Lung (tissue), 11 donors: ENCODE measurements at regions not wholly inside any gene's neighbourhood (a gene's known extent, or its start where the extent isn't known, plus 50 kb on each side); places are given as distances from the start of the nearest gene placed in this dataset.
A peak's percentile ranks its signal among the peaks of the same experiment; 100 is the strongest.
"Not testable (repeated sequence)": the region's sequence is repeated elsewhere in the genome, so short reads cannot be mapped to it uniquely, and the experiment has no call there.

ENCODE experiments used
- ATAC-seq: fragments of 200-7000 bp; cut with Tn5 transposase; one replicate; pipeline ENCODE4 v1.9.1; 2020; ENCODE audit warnings: moderate number of reproducible peaks; ENCODE audit not compliant: insufficient read depth, low FRiP score
- DNase-seq, 3 donors: peaks; one replicate each; pipeline ENCODE4 v3.0.0-alpha.2; 2013 to 2017
- H3K27ac ChIP-seq, 2 donors: one replicate each; pipeline ENCODE4 v1.5.1; 2013; ENCODE audit warnings: mild to moderate bottlenecking in 2 of 2, moderate library complexity in 2 of 2, control low read depth in 1 of 2, inconsistent platforms in 1 of 2, low read depth in 1 of 2, low read length in 1 of 2
- H3K27me3 ChIP-seq, 3 donors: one replicate each; pipeline ENCODE4 v1.5.1; 2013; ENCODE audit warnings: low read length in 2 of 3; ENCODE audit not compliant: control insufficient read depth in 3 of 3, insufficient read depth in 3 of 3
- H3K36me3 ChIP-seq, 4 donors: one replicate each; pipeline ENCODE4 v1.5.1; 2013; ENCODE audit warnings: low read length in 4 of 4, mild to moderate bottlenecking in 1 of 4, moderate library complexity in 1 of 4; ENCODE audit not compliant: control insufficient read depth in 4 of 4, insufficient read depth in 4 of 4
- H3K4me1 ChIP-seq, 5 donors: one replicate each; pipeline ENCODE4 v1.5.1; 2013; ENCODE audit warnings: low read length in 5 of 5, mild to moderate bottlenecking in 2 of 5, moderate library complexity in 1 of 5; ENCODE audit not compliant: control insufficient read depth in 5 of 5, insufficient read depth in 5 of 5
- H3K4me3 ChIP-seq: one replicate; pipeline ENCODE4 v1.5.1; 2013; ENCODE audit warnings: mild to moderate bottlenecking, control low read depth, moderate library complexity
- H3K9ac ChIP-seq, 2 donors: one replicate each; pipeline ENCODE4 v1.5.1; 2013; ENCODE audit warnings: low read length in 2 of 2, control low read depth in 1 of 2; ENCODE audit not compliant: insufficient read depth in 1 of 2
- H3K9me3 ChIP-seq, 4 donors: one replicate each; pipeline ENCODE4 v1.5.1; 2013; ENCODE audit warnings: low read length in 3 of 4, mild to moderate bottlenecking in 1 of 4, moderate library complexity in 1 of 4; ENCODE audit not compliant: control insufficient read depth in 4 of 4, insufficient read depth in 3 of 4
- WGBS, 2 donors: extraction: QIAGEN DNeasy Blood & Tissue Kit; methylation state at CpG; one replicate each; pipeline ENCODE4 v1.1.7; 2013; 5-methylcytosine and 5-hydroxymethylcytosine counted together
- TF ChIP-seq, protein P1 (sequence below): IDR thresholded peaks from 2 replicates; pipeline ENCODE4 v1.5.1; 2012; ENCODE audit warnings: mild to moderate bottlenecking; ENCODE audit errors: control extremely low read depth, extremely low read depth
- donor health status: control.
- donor health status: control.
- donor health status: Bipolar disorder and iron deficiency.
- donor health status: healthy.
- donor health status: DM: yes; HTN: yes; CAD: no.

DNA sequence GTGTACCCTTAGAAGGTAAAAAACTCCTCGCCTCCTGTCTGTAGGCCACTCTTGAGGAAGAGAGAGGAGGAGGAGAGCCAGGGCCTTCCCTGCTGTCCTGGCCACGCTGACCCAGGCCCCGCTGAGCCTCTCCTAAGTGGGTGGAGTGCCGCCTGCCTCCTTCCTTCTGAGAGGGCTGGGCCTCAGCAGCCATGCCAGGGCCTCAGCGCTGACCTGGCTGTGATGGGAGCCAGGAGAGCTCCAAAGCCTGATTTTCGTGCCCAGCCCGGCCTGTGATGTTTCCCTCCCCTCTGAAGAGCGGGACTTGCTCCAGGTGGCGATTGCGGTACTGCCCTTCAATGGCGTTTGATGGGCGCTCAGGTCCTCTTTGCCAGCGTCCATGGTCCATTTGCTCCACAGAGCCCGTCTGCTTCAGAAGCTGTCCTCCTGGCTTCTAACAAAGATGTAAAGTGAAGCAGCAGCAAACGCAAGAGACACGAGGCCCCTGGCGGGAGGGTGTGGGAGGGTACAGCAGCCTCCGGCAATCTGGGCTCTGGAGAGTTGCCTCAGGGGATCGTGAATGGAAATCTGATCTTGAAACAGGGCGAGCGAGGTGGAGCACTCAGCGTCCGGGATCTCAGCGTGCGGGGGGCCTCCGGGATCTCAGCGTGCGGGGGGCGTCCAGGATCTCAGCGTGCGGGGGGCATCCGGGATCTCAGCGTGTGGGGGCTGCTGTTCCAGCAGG, 93.5 kb downstream of the NPIPB11 start:
- Histone ChIP-seq H3K4me1 (peaks cover 0 to 24% (median 4%) of the 10 kb centered on the region in 5 donors), H3K9ac (no peak overlapping the region), H3K36me3 (no peaks in the 10 kb centered on the region), H3K27ac (no peak overlapping the region), H3K9me3 (no peaks in the 10 kb centered on the region), H3K4me3 (no peak overlapping the region), H3K27me3 (no peaks in the 10 kb centered on the region)
- DNase-seq, result peak in 2 of 3 donors; percentile 40 to 51
- ATAC-seq, result no peak
- WGBS, 2 donors, result 85 to 87% methylated on average over 33 of the region's 33 CpGs
- TF ChIP-seq, protein P1, sequence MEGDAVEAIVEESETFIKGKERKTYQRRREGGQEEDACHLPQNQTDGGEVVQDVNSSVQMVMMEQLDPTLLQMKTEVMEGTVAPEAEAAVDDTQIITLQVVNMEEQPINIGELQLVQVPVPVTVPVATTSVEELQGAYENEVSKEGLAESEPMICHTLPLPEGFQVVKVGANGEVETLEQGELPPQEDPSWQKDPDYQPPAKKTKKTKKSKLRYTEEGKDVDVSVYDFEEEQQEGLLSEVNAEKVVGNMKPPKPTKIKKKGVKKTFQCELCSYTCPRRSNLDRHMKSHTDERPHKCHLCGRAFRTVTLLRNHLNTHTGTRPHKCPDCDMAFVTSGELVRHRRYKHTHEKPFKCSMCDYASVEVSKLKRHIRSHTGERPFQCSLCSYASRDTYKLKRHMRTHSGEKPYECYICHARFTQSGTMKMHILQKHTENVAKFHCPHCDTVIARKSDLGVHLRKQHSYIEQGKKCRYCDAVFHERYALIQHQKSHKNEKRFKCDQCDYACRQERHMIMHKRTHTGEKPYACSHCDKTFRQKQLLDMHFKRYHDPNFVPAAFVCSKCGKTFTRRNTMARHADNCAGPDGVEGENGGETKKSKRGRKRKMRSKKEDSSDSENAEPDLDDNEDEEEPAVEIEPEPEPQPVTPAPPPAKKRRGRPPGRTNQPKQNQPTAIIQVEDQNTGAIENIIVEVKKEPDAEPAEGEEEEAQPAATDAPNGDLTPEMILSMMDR, result no peak

DNA sequence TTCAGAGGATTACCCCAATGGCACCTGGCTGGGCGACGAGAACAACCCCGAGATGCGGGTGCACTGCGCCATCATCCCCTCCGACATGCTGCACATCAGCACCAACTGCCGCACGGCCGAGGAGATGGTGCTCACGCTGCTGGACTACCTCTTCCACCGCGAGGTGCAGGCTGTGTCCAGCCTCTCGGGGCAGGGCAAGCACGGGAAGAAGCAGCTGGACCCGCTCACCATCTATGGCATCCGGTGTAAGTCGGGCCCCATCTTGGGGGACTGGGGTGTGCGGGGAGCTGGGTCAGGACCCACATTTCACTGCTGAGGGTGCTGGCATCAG, 94.2 kb downstream of the NPIPB11 start:
- H3K9me3 ChIP-seq, H3K4me3 ChIP-seq, DNase-seq, H3K9ac ChIP-seq, ATAC-seq, H3K36me3 ChIP-seq, H3K27me3 ChIP-seq, H3K27ac ChIP-seq: not testable (repeated sequence)
- H3K4me1 ChIP-seq, result peaks cover 0 to 31% (median 9%) of the 10 kb centered on the region in 5 donors
- WGBS, 2 donors, result 97 to 98% methylated on average over 18 of the region's 18 CpGs

DNA sequence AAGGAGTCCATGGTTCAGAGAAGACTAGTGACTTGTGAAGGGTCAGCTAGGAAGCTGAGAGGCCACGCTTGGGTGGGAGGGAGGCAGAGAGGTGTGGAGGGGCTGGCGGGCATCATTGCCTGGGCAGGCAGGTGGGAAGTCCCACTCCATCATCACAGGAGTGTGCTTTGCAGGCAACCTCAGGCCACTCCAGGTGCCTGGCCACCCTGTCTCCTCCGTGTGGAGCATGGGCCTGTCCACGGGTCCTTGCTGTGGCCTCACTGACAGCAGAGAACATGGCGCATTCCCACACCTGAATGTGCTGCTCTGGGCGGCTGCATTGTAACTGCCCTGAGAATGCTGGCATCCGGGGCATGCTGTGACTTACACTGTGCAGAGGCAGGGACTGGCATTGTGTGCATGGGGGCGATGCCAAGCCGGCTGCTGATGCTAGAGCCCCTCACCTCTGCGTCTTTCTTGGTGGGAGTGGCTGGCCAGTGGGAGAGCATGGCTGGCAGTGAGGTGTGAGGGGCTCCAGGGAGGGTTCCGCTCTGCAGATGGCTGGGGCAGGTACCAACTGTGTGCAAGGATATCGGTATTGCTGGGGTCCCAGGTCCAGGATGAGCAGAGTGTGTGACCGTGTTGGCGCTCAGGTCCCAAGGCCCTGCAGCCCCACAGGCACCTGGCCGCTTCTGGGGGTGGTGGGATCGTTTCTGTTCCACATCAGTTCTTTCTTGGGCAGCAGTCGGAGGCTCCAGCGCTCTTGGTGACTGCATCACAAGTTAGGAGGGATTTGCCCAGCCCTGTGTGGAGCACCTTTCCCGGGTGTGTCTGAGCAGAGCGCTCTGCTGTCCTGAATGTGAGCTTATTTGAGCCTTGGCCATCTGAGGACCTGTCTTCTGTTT, 94.8 kb downstream of the NPIPB11 start:
- Histone ChIP-seq H3K27ac (no peak overlapping the region), H3K36me3 (no peaks in the 10 kb centered on the region), H3K4me3 (no peak overlapping the region), H3K9me3 (no peaks in the 10 kb centered on the region), H3K4me1 (peaks cover 0 to 37% (median 11%) of the 10 kb centered on the region in 5 donors), H3K27me3 (no peaks in the 10 kb centered on the region), H3K9ac (no peak overlapping the region)
- TF ChIP-seq, protein P1, result no peak
- ATAC-seq (no peak), DNase-seq (no peak)
- 92 to 96% methylated on average over 20 of the region's 20 CpGs for WGBS, 2 donors

DNA sequence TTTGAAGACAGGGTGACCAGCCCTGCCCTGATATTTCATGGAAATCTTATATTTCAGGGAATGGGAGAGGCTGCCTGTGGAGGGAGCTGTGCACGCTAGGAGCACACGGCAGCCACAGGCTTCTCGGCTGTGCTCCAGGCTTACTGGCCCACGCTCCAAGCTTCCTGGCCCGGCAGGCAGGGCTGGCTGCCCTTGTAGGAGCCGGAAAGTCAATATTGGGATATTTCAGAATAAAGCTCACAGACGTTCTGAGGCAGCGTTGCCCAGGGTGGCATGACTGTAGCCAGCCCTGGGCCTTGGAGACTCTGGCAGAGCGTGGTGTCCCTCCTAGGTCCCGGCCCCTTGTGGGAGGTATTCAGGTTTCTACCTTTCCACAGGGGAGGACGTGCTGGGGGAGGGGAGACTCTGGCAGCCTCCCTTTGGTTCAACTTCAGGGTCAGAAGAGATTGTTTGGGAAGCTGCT, 95.6 kb downstream of the NPIPB11 start:
- Histone ChIP-seq H3K36me3 (no peaks in the 10 kb centered on the region), H3K4me3 (no peak overlapping the region), H3K9me3 (no peaks in the 10 kb centered on the region), H3K27ac (no peak overlapping the region), H3K4me1 (peaks cover 0 to 37% (median 11%) of the 10 kb centered on the region in 5 donors), H3K27me3 (no peaks in the 10 kb centered on the region), H3K9ac (no peak overlapping the region)
- WGBS, 2 donors, result 55 to 83% methylated on average over 11 of the region's 11 CpGs
- DNase-seq, result peak in 1 of 3 donors; percentile 16
- TF ChIP-seq, protein P1, result no peak
- no peak for ATAC-seq

DNA sequence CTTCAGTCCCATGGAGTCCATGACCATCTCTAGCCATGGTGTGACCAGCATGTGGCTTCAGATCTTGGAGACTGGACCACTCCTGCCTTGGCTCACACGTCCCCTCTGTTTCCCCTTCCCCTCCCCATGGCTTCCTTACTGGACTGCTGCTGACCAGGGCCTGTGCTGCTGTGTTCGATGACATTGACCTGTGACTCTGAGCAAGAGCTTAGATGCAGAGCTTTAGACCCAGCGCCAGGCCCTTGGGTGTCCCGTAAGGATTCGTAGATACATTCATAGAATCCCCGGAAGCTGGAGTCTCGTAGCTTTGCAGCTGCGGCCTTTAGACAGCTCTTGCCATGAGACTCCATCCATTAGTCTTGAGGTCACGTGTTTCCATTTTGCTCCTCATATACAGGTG, 96.3 kb downstream of the NPIPB11 start:
- not testable (repeated sequence) for H3K9me3 ChIP-seq, H3K27ac ChIP-seq, ATAC-seq, H3K4me3 ChIP-seq, H3K27me3 ChIP-seq, H3K36me3 ChIP-seq, H3K9ac ChIP-seq, DNase-seq
- H3K4me1 ChIP-seq, result peaks cover 0 to 37% (median 11%) of the 10 kb centered on the region in 5 donors
- WGBS, 2 donors, result 97% methylated on average over 8 to 9 of the region's 9 CpGs
